Peyer's patch (tissue), 4 donors: ENCODE measurements at regions not wholly inside any gene's neighbourhood (a gene's known extent, or its start where the extent isn't known, plus 50 kb on each side); places are given as distances from the start of the nearest gene placed in this dataset.

ENCODE experiments used
- DNase-seq, 3 donors: peaks; one replicate each; pipeline ENCODE4 v3.0.0-alpha.2; 2017 to 2019
- H3K27ac ChIP-seq, 4 donors: fragments of 200-600 bp; sonication (generic); one replicate each; pipeline ENCODE4 v1.5.1; 2016 to 2019
- H3K27me3 ChIP-seq, 2 donors: fragments of 200-600 bp; sonication (generic); one replicate each; pipeline ENCODE4 v1.5.1; 2019
- H3K36me3 ChIP-seq, 3 donors: fragments of 200-600 bp; sonication (generic); one replicate each; pipeline ENCODE4 v1.5.1; 2016 to 2019
- H3K4me1 ChIP-seq, 4 donors: fragments of 200-600 bp; sonication (generic); one replicate each; pipeline ENCODE4 v1.5.1; 2016 to 2019
- H3K4me3 ChIP-seq, 4 donors: fragments of 200-600 bp; sonication (generic); 1 replicate in 3 of 4; 2 replicates in 1 of 4; pipeline ENCODE4 v1.5.1; 2016 to 2019; ENCODE audit warnings: mild to moderate bottlenecking in 1 of 4
- H3K9me3 ChIP-seq, 4 donors: fragments of 200-600 bp; sonication (generic); one replicate each; pipeline ENCODE4 v1.5.1; 2016 to 2019; ENCODE audit warnings: mild to moderate bottlenecking in 1 of 4
- CTCF ChIP-seq, 6 experiments: fragments of 450-650 bp in 4 of 6; fragments of 200-600 bp in 2 of 6; sonication (generic) in 1 of 6; IDR thresholded peaks; one replicate each; pipeline ENCODE4 v1.5.1; 2017 to 2019; ENCODE audit warnings: antibody characterized with exemption in 6 of 6, mild to moderate bottlenecking in 3 of 6, moderate library complexity in 1 of 6
- POLR2A ChIP-seq, 2 donors: fragments of 450-650 bp; IDR thresholded peaks; one replicate each; pipeline ENCODE4 v1.5.1; 2017; ENCODE audit warnings: antibody characterized with exemption in 2 of 2, mild to moderate bottlenecking in 2 of 2, moderate library complexity in 2 of 2

GRCh38 chr17:65389426-65389825, 172.0 kb downstream of the AXIN2 start:
- no peaks in the 10 kb centered on the region for H3K27me3 ChIP-seq
- no peak overlapping the region for H3K27ac ChIP-seq
- TF ChIP-seq POLR2A (IDR thresholded peaks at IDR 0.05) (no peak), CTCF (IDR thresholded peaks at IDR 0.05) (no peak)
- no peaks in the 10 kb centered on the region for H3K36me3 ChIP-seq
- no peak overlapping the region for H3K4me3 ChIP-seq
- no peak for DNase-seq
- H3K4me1 ChIP-seq = no peaks in the 10 kb centered on the region
- no peaks in the 10 kb centered on the region for H3K9me3 ChIP-seq

GRCh38 chr17:65388911-65389310, 172.5 kb downstream of the AXIN2 start:
- H3K4me3 ChIP-seq = no peak overlapping the region
- H3K27me3 ChIP-seq = no peaks in the 10 kb centered on the region
- no peaks in the 10 kb centered on the region for H3K9me3 ChIP-seq
- no peaks in the 10 kb centered on the region for H3K36me3 ChIP-seq
- no peaks in the 10 kb centered on the region for H3K4me1 ChIP-seq
- TF ChIP-seq POLR2A (IDR thresholded peaks at IDR 0.05) (no peak), CTCF (IDR thresholded peaks at IDR 0.05) (no peak)
- no peak overlapping the region for H3K27ac ChIP-seq
- DNase-seq = no peak

- no peaks in the 10 kb centered on the region for H3K27me3 ChIP-seq
- no peak overlapping the region for H3K27ac ChIP-seq
- DNase-seq = no peak
- no peaks in the 10 kb centered on the region for H3K4me1 ChIP-seq
- H3K36me3 ChIP-seq = no peaks in the 10 kb centered on the region
- no peaks in the 10 kb centered on the region for H3K9me3 ChIP-seq
- no peak overlapping the region for H3K4me3 ChIP-seq
- TF ChIP-seq POLR2A (IDR thresholded peaks at IDR 0.05) (no peak), CTCF (IDR thresholded peaks at IDR 0.05) (no peak)
These were observed 174.1 kb downstream of the AXIN2 start for GRCh38 chr17:65387322-65387721.

GRCh38 chr17:65385726-65386125, 175.7 kb downstream of the AXIN2 start:
- no peak for TF ChIP-seq POLR2A (IDR thresholded peaks at IDR 0.05)
- TF ChIP-seq CTCF (IDR thresholded peaks at IDR 0.05) = no peak
- Histone ChIP-seq H3K27me3 (no peaks in the 10 kb centered on the region), H3K27ac (no peak overlapping the region), H3K4me3 (no peak overlapping the region), H3K9me3 (no peaks in the 10 kb centered on the region), H3K4me1 (no peaks in the 10 kb centered on the region), H3K36me3 (no peaks in the 10 kb centered on the region)
- DNase-seq = no peak

GRCh38 chr17:65385071-65385470, 176.4 kb downstream of the AXIN2 start:
- H3K4me3 ChIP-seq = no peak overlapping the region
- H3K9me3 ChIP-seq = no peaks in the 10 kb centered on the region
- DNase-seq = no peak
- no peaks in the 10 kb centered on the region for H3K4me1 ChIP-seq
- no peak overlapping the region for H3K27ac ChIP-seq
- H3K36me3 ChIP-seq = no peaks in the 10 kb centered on the region
- TF ChIP-seq CTCF (IDR thresholded peaks at IDR 0.05) (no peak), POLR2A (IDR thresholded peaks at IDR 0.05) (no peak)
- no peaks in the 10 kb centered on the region for H3K27me3 ChIP-seq

GRCh38 chr17:65381152-65381551, 180.3 kb downstream of the AXIN2 start:
- H3K4me3 ChIP-seq = no peak overlapping the region

More at GRCh38 chr17:65381152-65381551, 180.3 kb downstream of the AXIN2 start:
- Histone ChIP-seq H3K4me1 (no peaks in the 10 kb centered on the region), H3K27me3 (no peaks in the 10 kb centered on the region), H3K36me3 (no peaks in the 10 kb centered on the region), H3K9me3 (no peaks in the 10 kb centered on the region), H3K27ac (no peak overlapping the region)
- TF ChIP-seq CTCF (IDR thresholded peaks at IDR 0.05) (no peak), POLR2A (IDR thresholded peaks at IDR 0.05) (no peak)
- no peak for DNase-seq
